Retina (tissue), 1 donor: ENCODE measurements at regions not wholly inside any gene's neighbourhood (a gene's known extent, or its start where the extent isn't known, plus 50 kb on each side); places are given as distances from the start of the nearest gene placed in this dataset.

Experiments
- DNase-seq: peaks from one replicate; pipeline ENCODE4 v3.0.0-alpha.2; 2016

DNA sequence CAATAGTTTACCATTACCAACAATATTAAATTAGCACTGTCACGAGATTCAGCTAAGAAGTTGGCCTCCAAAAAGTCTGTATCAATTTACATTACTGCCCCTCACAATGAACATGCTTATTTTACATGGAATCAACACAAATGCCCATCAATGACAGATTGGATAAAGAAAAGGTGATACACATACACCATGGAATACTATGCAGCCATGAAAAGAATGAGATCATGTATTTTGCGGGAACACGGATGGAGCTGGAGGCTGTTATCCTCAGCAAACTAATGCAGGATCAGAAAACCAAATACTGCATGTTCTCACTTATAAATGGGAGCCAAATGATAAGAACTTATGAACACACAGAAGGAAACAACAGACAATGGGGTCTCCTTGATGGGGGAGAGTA, 211.8 kb upstream of the RREB1 start:
- no peak for DNase-seq

GRCh38 chr6:6897140-6897539, 210.6 kb upstream of the RREB1 start:
- no peak for DNase-seq

- DNase-seq, result no peak
These were observed 207.1 kb upstream of the RREB1 start for GRCh38 chr6:6900569-6901204.

DNA sequence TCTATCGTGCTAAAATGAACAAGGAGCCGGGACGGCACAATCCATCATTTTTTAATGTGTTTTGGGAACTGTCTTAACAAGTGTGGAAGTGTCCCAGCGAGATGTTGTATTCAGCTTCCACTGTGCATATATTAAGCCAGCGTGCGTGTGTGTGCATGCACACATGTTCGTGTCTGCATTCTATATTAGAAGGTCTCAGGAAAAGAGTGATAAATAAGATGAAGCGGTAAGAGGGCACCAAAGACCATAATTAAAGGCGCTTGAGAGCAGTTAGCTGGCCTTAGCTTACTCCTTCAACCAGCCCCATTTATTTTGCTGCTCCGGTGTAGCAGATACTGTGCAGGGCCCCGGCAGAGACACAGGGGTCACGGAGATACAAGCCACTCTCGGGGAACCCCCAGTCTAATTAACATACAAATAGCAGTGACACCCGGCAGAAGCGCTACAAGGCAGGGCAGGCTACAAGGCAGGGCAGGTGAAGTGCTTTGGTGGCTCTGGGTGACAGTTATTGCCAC, 206.5 kb upstream of the RREB1 start:
- no peak for DNase-seq

- no peak for DNase-seq
These were observed 205.8 kb upstream of the RREB1 start for GRCh38 chr6:6901945-6902344.

- no peak for DNase-seq
These were observed 201.7 kb upstream of the RREB1 start for GRCh38 chr6:6905961-6906518.

DNA sequence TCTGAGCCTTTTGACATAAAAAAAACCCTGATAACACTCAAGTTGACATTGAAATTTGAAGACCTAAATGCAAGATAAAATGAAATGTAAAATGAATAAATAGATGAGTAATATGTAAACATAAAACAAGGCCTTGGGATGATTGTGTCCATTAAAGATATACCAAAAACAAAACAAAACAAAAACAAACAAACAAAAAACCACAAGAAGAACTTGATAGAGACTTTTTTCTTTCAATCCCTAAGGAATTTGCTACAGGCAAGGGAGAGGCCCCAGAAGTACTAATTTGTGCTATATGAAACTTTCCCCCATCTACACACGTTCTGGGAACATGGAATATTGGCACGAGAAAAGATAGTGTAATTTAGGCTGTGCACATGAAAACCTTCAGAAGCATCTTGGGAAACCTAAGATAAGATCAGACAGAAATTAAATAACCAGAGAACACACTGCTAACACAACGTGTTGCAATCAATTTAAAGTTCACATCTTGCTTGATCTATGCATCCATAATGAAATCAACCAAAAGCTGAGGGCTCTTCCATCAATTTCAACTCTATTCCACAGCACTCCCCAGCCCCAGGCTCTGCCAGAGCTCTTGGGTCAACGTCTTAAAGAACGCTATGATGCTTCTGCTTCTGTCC, 201.1 kb upstream of the RREB1 start:
- no peak for DNase-seq

GRCh38 chr6:6907286-6907685, 200.5 kb upstream of the RREB1 start:
- DNase-seq, result no peak

DNA sequence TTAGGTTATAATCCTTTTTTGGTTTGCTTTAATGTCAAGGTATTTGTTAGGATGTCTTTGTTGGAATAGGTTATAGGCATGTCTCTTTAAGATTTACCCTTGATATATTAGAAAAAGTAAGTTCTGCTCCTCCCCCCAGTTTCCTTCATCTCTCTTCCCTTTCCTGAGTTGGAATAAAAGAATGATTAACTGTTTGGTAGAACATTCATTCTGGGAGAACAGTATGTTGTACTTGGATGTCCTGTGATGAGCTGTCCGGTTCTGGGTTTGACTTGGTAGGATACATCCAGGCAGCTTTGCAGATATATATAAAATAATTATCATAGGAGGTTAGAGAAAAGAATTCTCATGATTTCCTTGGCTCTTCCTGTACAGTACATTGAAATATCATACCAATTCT, 199.6 kb upstream of the RREB1 start:
- DNase-seq, result no peak

DNA sequence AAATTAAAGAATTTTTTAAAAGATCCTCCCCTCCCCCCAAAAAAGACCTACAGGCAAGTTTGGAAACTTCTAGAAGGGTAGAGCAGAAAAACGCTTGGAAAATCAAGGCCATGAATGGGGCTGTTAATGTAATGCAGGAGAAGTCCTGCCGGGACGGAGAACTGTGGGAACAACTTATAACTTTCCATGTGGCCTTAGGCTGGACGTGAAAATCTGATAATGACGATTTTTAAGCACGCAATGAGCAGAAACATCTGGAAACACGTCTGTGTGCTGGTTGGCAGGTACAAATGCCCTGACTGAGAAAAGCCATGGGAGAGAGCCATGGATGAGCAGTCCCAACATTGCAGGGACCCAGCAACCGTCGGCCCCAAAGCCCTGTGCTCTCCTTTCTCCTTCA, 198.7 kb upstream of the RREB1 start:
- no peak for DNase-seq

- no peak for DNase-seq
These were observed 196.9 kb upstream of the RREB1 start for GRCh38 chr6:6910734-6911295.

GRCh38 chr6:6911391-6911790, 196.4 kb upstream of the RREB1 start:
- no peak for DNase-seq

DNA sequence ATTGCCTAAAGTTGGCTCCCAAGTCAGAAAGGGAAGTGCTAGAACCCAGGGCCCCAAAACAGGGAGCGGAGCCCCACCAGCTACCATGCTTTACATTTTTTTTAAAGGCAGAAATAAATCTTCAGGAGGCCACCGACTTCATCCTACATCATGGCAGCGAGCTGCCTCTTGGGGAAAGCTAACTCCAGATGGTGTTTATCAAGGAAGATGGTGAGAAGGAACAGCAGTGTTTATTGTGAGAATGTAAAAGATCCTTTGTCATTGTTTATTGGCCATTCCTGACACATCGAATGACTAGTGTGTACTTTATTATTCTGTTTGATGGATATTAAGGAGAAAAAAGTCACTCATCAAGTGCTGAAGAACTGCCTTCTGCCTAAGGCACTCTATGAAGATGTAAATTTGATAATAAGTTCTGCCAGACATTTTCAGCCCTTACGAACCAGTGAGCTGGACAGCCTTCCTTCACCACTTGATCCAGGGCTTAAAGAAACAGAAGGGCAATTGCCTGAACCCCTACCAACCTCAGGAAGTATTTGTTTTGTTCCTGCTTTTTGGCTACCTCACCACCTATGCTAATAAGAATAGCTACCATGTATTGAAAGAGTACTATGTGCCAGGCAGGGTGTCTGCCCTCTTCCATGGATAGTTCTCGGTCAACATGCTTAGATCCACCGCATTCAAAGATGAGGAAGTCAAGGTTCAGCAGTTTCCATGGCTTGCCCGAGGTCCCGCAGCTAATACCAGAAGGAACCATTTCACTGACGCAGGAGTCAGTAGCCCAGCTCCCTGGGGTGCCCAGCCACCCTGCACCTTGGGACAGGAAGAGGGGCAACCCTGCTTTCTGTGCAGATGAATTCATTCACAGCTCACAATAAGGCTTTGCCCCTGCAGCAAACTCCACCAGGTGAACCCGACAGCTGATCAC, 194.7 kb upstream of the RREB1 start:
- no peak for DNase-seq

- no peak for DNase-seq
These were observed 192.5 kb upstream of the RREB1 start for GRCh38 chr6:6915219-6915618.

GRCh38 chr6:6915813-6916547, 191.8 kb upstream of the RREB1 start:
- DNase-seq, result no peak

DNA sequence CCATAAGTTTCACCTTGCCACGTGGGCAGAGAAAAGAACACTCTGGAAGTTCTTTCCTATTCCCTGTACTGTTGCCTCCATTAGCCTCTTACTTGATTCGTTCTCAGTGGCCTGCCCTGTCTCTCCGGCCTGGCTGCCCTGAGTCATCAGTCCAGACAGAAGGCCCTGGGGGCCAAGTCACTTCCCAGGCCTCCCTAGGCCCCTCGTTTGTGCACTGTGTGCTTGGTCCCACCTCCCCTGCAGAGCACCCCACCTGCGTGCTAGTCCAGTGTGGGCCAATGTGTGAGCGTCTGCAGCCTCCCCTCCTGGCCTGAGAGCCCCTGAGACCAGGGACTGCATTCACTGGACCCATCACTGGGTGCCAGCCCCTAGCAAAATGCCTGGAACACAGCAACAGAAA, 191.2 kb upstream of the RREB1 start:
- DNase-seq, result no peak

- no peak for DNase-seq
These were observed 189.4 kb upstream of the RREB1 start for GRCh38 chr6:6918216-6918983.

DNA sequence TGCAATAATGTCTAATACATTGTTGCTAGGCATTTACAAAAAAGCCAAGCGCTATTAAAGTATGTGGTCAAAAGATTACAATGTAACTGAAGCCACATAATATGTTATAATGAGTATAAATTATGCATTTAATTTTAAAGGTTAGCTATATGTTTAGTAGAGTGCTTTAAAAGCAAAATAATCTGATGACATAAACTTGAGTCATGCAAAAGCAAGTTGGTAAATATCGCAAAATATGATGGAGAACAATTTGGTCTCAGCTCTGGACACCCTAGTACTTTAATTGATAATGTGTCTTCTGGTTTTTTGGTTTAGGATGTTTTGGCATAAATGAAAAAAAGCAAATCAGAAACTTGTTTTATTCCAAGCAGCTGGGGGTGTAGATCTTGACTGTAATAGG, 188.6 kb upstream of the RREB1 start:
- no peak for DNase-seq

- no peak for DNase-seq
These were observed 187.4 kb upstream of the RREB1 start for GRCh38 chr6:6920114-6920986.

DNA sequence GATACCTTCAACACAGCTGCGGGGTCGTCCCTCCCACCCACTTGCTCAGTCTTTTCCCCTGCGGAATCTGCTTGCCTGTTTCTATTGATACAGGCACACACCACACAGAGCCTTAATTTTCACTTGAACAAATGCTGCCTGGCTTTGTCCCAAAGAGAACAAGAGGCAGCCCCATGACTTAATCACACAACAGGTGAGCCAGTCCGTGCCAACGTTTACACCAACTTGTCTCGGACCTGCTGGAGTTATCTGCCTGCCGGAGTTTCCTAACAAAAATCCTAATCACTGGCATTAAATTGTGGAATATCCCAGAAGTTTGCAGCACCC, 186.8 kb upstream of the RREB1 start:
- DNase-seq, result no peak

DNA sequence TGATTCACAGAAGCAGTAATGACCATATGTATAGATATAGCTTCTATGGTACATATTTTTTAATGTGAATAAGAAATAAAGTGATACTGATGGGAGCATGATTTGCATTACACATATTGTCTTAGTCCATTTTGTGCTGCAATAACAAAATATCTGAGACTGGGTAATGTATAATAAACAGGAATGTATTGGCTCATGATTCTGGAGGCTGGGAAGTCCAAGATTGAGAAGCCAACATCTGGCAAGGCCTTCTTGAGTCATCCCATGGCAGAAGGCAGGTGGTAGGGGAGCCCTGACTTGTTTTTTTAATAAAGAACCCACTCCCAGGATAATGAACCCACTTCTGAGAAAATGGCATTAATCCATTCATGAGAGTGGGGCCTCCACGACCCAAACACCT, 185.6 kb upstream of the RREB1 start:
- no peak for DNase-seq
